ENCODE measurements at regions not wholly inside any gene's neighbourhood (a gene's known extent, or its start where the extent isn't known, plus 50 kb on each side); places are given as distances from the start of the nearest gene placed in this dataset.

DNA sequence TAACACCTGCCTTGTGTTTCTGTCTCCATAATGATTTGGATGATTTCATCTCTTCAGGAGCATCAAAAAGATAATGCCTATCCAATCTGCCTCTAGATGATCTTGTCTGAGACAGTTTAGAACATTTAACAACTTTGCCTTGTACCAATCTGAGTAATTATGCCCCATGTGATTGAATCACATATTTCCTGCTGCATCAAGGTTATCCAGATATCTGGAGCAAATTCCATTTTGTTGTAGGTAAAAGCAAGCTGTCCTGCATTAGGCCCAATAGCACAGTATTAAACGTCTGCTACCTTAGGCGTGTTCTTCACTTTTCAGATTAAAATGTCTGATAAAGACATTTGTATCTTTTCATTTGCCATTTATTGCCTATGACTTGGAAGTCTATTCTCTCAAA is 54.1 kb upstream of the MARCHF11 start:
- WGBS (ENCODE audit: extremely low coverage, insufficient coverage, insufficient read length), result no CpG with 5 or more reads among the region's 2 CpGs
- H3K4me3 ChIP-seq (ENCODE audit: low read depth, low read length), result no peak overlapping the region
- H3K79me2 ChIP-seq (ENCODE audit: control insufficient read depth, insufficient read depth, low read length, poor library complexity), result no peaks in the 10 kb centered on the region
- no peak overlapping the region for H4K8ac ChIP-seq (ENCODE audit: low read depth, low read length)
- H3K36me3 ChIP-seq (ENCODE audit: control insufficient read depth in 1 of 2, insufficient read depth in 2 of 2, low read length in 2 of 2), result no peaks in the 10 kb centered on the region
- H2BK12ac ChIP-seq (ENCODE audit: low read length), result no peak overlapping the region
- DNase-seq, result no peak
- no peak overlapping the region for H4K91ac ChIP-seq (ENCODE audit: low read depth, low read length)
- no peak overlapping the region for H4K12ac ChIP-seq (ENCODE audit: low read depth, low read length)
- no peak overlapping the region for H2AK5ac ChIP-seq (ENCODE audit: low read length)
- H2BK120ac ChIP-seq (ENCODE audit: insufficient read depth, low read length, poor library complexity), result no peak overlapping the region
- H3K4me1 ChIP-seq (ENCODE audit: control insufficient read depth in 1 of 2, insufficient read depth in 2 of 2, low read length in 2 of 2), result no peaks in the 10 kb centered on the region
- no peak overlapping the region for H3K9ac ChIP-seq (ENCODE audit: low read length)
- H3K14ac ChIP-seq (ENCODE audit: low read length), result no peak overlapping the region
- no peak overlapping the region for H3K4me2 ChIP-seq (ENCODE audit: low read length)
- H3K4ac ChIP-seq (ENCODE audit: low read depth, low read length), result no peak overlapping the region
- no peaks in the 10 kb centered on the region for H3K9me3 ChIP-seq (ENCODE audit: insufficient read depth, low read depth, low read length)
- H3K27ac ChIP-seq (ENCODE audit: low read depth, low read length), result no peak overlapping the region
- H2BK5ac ChIP-seq (ENCODE audit: low read depth, low read length, poor library complexity), result no peak overlapping the region
- no peaks in the 10 kb centered on the region for H3K27me3 ChIP-seq (ENCODE audit: insufficient read depth, low read length)
- no peaks in the 10 kb centered on the region for H3K79me1 ChIP-seq (ENCODE audit: low read length)
- no peak overlapping the region for H3K18ac ChIP-seq (ENCODE audit: low read length)
- no peak overlapping the region for H3K23ac ChIP-seq (ENCODE audit: low read length)
- no peak overlapping the region for H2AFZ ChIP-seq (ENCODE audit: insufficient read depth, low read length, poor library complexity)

- Histone ChIP-seq H2BK5ac (ENCODE audit: low read depth, low read length, poor library complexity) (no peak overlapping the region), H2BK120ac (ENCODE audit: insufficient read depth, low read length, poor library complexity) (no peak overlapping the region)
- WGBS (ENCODE audit: extremely low coverage, insufficient coverage, insufficient read length), result no CpG with 5 or more reads among the region's 3 CpGs
Observed at GRCh38 chr5:16229357-16229940, 49.9 kb upstream of the MARCHF11 start.

More at GRCh38 chr5:16229357-16229940, 49.9 kb upstream of the MARCHF11 start:
- Histone ChIP-seq H3K4me3 (ENCODE audit: low read depth, low read length) (no peak overlapping the region), H3K27ac (ENCODE audit: low read depth, low read length) (no peak overlapping the region), H4K91ac (ENCODE audit: low read depth, low read length) (no peak overlapping the region), H3K9me3 (ENCODE audit: insufficient read depth, low read depth, low read length) (no peaks in the 10 kb centered on the region), H3K18ac (ENCODE audit: low read length) (no peak overlapping the region), H3K79me2 (ENCODE audit: control insufficient read depth, insufficient read depth, low read length, poor library complexity) (no peaks in the 10 kb centered on the region), H2BK12ac (ENCODE audit: low read length) (no peak overlapping the region), H3K23ac (ENCODE audit: low read length) (no peak overlapping the region), H4K8ac (ENCODE audit: low read depth, low read length) (no peak overlapping the region), H4K12ac (ENCODE audit: low read depth, low read length) (no peak overlapping the region), H3K79me1 (ENCODE audit: low read length) (no peaks in the 10 kb centered on the region), H2AFZ (ENCODE audit: insufficient read depth, low read length, poor library complexity) (no peak overlapping the region), H3K4ac (ENCODE audit: low read depth, low read length) (no peak overlapping the region), H3K27me3 (ENCODE audit: insufficient read depth, low read length) (no peaks in the 10 kb centered on the region), H3K36me3 (ENCODE audit: control insufficient read depth in 1 of 2, insufficient read depth in 2 of 2, low read length in 2 of 2) (no peaks in the 10 kb centered on the region), H3K4me2 (ENCODE audit: low read length) (no peak overlapping the region), H2AK5ac (ENCODE audit: low read length) (no peak overlapping the region), H3K14ac (ENCODE audit: low read length) (no peak overlapping the region), H3K9ac (ENCODE audit: low read length) (no peak overlapping the region), H3K4me1 (ENCODE audit: control insufficient read depth in 1 of 2, insufficient read depth in 2 of 2, low read length in 2 of 2) (no peaks in the 10 kb centered on the region)
- DNase-seq, result no peak
